ENCODE measurements at regions not wholly inside any gene's neighbourhood (a gene's known extent, or its start where the extent isn't known, plus 50 kb on each side); places are given as distances from the start of the nearest gene placed in this dataset.

DNA sequence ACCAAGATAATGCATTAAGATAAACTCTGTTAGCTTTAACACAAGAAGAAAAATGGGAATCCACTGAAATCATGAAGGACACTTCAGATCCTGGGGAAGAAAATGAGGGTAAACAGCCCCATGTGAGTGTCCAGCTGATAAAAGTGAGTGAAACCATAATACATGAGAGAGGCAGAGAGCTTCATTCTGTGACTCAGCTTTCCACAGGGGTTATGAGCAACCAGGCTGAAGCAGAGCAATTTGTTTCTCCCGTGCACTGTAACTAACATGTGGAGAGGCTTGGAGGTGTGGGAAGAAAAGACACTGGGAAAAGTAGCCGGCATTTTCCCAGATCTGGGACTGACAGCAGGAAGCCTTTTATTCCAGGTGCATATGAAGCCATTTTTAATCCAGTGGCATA is 971.7 kb downstream of the ANKRD7 start:
- TF ChIP-seq, protein P1, sequence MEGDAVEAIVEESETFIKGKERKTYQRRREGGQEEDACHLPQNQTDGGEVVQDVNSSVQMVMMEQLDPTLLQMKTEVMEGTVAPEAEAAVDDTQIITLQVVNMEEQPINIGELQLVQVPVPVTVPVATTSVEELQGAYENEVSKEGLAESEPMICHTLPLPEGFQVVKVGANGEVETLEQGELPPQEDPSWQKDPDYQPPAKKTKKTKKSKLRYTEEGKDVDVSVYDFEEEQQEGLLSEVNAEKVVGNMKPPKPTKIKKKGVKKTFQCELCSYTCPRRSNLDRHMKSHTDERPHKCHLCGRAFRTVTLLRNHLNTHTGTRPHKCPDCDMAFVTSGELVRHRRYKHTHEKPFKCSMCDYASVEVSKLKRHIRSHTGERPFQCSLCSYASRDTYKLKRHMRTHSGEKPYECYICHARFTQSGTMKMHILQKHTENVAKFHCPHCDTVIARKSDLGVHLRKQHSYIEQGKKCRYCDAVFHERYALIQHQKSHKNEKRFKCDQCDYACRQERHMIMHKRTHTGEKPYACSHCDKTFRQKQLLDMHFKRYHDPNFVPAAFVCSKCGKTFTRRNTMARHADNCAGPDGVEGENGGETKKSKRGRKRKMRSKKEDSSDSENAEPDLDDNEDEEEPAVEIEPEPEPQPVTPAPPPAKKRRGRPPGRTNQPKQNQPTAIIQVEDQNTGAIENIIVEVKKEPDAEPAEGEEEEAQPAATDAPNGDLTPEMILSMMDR (conservative IDR thresholded peaks at IDR 0.05; ENCODE audit: low read depth, low read length): no peak
- no peak for TF ChIP-seq EZH2 (IDR thresholded peaks at IDR 0.05; ENCODE audit: borderline replicate concordance, low read depth, low read length, poor library complexity, severe bottlenecking)

Measured in A673 (cell line).